ENCODE measurements at regions not wholly inside any gene's neighbourhood (a gene's known extent, or its start where the extent isn't known, plus 50 kb on each side); places are given as distances from the start of the nearest gene placed in this dataset.
A peak's percentile ranks its signal among the peaks of the same experiment; 100 is the strongest.

DNA sequence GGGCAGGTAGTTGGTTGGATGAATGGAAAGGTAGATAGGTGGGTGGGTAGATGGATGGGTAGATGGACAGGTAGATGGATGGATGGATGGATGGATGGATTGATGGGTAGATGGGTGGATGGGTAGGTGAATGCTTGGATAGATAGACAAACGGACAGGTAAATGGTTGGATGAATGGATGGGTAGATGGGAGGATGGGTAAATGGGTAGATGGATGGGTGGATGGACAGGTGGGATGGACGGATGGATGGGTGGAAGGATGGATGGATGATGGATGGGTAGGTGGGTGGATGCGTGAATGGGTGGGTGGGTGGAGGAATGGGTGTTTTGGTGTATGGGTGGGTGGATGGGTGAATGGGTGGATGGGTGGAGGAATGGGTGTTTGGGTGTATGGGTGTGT is 50.1 kb upstream of the ASAP2 start:
- no peak for FAIRE-seq
- DNase-seq (ENCODE audit: low spot score in 2 of 2), result no peak

DNA sequence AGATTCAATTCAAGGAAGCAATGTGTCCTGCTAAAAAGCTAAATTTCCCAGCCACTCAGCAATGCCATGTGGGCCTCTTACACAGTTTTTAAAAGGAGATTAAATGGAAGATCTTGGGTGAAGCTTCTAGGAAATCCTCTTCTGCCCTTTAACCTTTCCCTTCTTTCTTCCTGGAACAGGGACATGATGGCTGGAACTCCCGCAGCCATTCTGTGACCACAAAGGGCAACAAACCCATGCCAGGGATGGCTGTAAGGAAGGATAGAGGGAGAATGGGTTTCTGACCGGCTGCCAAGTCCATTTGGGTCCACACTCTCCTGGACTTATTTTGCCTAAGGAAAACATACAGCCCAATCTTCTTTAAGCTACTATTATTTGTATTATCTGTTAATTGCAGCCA is 52.6 kb upstream of the ASAP2 start:
- FAIRE-seq (no peak), DNase-seq (ENCODE audit: low spot score in 2 of 2) (no peak)

DNA sequence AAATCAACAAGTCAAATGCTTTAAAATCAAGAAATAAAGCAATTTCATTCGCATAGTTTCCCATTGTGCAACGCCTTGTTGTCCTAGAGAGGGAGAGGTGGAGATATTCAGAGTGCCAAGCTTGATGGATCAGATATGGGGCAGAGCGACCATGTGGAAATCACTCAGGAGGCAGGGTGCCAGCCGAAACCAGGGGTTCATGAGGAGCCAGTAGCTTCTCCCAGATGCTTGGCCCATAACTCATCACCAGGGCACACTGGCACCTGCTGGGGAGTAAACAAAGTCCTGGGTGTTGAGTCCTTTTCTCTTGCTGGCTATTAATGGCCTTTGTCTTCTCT is 53.0 kb upstream of the ASAP2 start:
- no peak for DNase-seq (ENCODE audit: low spot score in 2 of 2)
- no peak for FAIRE-seq

DNA sequence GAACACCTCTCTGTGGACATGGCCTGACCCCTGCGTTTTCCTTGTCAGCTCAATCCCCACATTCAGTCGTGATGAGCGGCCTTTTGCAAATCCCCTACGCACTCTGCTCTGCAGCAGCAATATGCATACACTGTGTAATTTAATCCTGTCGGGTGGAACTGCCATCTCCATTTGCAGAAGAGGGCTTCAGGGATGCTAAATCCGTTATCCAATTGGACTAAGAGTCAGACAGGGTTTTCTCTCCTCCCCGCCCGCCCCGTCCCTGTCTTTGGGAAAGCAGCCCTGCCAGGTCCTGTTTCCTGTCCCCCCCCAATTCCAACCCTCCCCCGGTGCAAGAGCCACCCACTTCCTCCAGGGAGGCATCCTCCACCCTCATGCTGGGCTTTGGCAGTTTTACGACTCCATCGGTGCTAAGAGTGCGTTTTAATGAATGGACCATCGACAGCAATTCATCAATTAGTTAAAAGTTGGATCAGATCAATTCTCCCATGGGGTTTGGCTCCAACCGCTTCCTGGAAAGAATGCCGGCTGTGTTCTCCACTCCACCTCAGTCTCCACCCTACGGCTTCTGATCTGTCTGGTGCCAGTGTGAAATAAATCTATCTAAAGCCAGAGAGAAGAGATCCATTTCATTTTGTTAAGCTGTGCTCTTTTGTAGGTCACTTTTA is 53.5 kb upstream of the ASAP2 start:
- FAIRE-seq, result no peak
- DNase-seq (ENCODE audit: low spot score in 2 of 2), result no peak

DNA sequence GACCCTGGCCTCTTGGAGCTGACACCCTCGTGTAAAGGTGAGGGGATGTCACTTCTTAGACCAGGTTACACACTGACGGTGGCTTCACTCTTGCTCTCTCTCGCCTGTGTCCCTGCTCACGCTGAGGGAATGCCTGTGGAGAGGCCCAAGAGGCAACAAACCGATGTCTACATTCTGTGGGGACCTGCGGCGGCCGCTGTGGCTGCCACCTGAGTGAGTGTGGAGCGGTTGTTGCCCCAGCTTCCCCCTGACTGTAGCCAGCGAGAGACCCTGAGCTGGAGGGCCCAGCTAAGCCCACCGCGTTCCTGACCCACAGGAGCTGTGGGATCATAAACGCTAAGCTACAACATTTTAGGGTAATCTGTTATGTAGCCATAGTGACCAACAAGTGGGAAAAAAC is 55.7 kb upstream of the ASAP2 start:
- no peak for FAIRE-seq

DNA sequence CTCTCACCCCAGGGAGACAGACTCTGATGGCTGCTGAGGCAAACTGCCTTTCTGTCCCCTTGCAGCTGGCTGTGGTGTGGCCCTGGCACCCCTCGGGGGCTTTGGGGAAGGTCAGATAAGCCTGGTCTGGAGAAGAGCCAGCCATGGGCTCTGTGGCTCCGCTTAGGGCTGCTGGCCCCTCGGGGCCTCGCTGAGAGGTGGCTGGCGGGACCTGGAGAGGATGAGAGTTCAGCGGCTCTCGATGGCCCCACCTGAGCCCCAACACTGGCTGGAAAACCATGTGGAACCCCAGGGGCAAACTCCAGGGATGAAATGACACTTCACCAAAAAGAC is 56.1 kb upstream of the ASAP2 start:
- FAIRE-seq, result no peak
- no peak for DNase-seq (ENCODE audit: low spot score in 2 of 2)

More for the DNA sequence above, 55.7 kb upstream of the ASAP2 start:
- DNase-seq (ENCODE audit: low spot score in 2 of 2), result no peak

DNA sequence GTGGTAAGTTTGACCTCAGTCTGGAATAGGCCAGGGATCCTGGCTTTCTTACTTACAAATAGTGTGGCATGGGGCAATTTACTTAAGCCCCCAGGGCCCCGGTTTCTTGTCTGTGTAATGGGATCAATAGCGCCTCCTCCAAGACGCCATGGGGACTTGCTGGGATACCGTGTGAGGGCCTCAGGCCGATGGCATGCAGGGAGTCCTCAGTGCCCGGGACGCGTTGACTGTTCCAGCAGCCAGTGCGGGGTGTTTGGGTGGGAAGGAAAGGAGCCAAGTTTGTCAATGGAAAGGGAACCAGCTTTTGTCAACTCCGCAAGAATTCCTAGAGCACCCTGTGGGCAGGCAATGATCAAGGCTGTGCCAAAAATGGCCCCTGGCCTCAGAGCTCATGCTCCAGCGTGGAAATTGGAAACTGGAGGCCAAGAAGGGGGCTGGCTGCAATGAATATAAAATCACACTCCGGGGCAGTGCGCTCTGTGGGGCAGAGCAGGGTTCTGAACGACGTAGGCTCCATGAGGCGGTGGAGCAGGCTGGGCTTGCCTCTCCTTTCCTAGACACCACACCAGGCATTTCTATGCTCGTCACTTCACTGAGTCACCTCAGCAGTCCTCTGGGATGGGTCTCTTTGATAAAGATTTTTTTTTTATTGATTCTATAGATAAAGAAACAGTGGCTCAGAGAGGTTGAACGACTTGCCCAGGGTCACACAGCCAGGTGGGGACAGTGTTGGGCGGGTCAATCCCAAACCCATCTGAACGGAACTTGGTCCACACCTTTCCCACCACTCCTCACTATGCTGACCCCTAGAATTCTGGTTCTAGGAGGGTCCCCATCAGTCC is 56.7 kb upstream of the ASAP2 start:
- FAIRE-seq, result no peak
- DNase-seq (ENCODE audit: low spot score in 2 of 2), result no peak

DNA sequence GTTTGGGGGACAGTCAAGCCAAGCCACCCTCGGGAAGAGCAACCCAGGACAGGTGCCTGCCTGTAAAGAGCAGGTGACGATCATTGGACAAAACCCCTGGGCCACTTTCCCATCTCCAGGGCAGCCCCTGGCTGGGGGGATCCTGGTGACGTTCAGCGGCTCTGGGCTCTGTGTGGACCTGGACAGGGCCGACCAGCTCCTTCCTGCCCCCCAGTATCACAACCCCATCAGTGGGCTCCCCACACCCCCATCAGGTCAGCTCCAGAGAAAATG is 57.3 kb upstream of the ASAP2 start:
- DNase-seq (ENCODE audit: low spot score in 2 of 2), result no peak
- FAIRE-seq, result no peak

DNA sequence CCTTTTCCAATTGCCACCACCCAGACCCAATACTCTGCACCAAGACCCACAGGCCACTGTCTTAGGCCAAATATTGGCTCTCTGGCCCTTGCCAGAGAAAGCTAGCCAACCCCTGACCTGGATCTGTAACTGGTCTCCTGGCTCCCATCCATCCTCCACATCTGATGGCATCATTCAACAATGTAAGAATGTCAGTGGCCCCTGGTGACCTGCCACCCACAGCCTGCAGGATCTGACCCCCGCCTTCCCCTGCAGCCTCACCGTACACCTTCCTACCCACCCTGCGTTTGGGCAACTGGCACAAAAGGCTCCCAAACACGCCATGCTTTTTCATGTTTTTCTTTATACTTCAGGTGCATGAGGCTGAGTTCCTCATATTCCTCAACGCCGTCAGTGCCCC is 60.0 kb upstream of the ASAP2 start:
- DNase-seq (ENCODE audit: low spot score in 2 of 2), result no peak
- no peak for FAIRE-seq

DNA sequence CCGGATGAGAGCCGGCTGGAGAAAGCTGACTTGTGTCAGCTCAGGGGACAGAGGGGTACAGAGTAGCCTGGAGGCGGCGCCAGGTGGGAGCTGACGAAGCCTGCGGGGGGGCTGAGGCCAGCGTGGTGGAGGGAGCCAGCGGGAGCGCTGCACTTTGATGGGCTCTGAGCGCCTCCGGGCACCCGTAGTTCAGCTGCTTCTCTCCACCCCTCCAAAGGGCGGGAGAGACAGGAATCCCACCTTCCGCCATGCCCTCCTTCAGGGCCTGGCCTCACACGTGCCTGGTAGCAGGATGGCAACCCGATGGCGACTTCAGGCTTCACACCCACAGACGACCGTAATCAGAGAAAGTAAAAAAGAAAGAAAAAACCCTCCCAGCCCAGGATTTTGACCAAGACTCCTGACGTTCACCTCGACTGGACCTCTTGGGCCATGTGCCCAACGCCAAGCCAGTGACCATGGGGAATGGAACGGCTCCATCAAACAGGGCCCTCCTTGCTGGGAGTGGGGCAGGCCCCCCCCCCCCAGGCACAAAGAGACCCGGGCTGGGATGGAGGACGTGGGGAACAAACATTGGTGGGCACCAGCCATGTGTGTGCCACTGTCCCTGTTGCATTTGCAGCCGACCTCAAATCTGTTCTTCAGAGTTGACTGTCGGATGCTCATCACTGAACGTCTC is 60.7 kb upstream of the ASAP2 start:
- no peak for DNase-seq (ENCODE audit: low spot score in 2 of 2)

DNA sequence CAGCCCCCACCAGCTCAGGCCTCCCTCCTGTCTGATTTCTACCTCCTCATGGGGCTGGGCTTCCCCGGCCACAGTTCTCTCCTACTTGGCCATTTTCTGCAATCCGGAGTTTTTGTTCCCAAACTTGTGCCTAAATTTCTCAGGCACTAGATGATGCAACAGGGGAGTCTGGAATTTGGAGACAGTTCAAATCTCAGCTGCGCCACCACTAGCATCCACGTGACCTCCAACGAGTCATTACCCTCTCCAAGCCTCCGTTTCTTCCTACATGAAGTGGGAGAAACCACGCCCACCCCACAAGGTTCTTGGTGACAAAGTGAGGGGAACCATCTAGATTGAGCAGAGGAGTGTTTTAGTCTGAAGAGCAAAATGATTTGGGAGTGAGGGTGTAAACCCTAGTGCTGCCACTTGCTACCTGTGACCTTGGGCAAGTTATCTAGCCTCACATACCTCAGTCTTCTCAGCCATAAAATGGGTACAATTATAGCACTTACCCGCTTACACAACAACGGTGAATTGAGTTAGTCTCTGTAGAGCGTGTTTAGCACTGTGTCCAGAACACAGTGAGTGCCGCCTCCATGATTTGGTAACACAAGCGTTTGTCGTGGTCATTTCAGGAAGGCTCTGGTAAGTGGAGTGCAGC is 61.4 kb upstream of the ASAP2 start:
- no peak for FAIRE-seq
- DNase-seq (ENCODE audit: low spot score in 2 of 2), result no peak

More for the DNA sequence above, 60.7 kb upstream of the ASAP2 start:
- FAIRE-seq, result no peak

DNA sequence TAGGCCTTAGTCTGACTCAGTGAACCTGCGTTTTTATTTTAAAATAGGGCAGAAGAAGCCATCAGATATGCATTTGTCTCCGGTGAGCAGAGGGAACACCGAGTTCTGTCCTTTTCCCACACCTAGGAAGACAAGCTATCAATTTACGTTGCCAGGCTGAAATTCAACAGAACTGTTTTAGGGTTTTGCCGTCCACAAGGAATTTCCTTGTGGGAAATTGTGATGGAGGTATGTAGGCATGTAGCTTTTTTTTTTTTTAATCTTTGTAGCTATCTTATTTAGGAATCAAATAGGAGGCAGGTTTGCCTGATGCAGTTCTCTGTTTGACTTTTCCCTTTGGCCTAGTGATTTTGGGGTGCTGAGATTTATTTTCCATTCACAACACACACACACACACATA is 62.0 kb upstream of the ASAP2 start:
- no peak for DNase-seq (ENCODE audit: low spot score in 2 of 2)
- no peak for FAIRE-seq

DNA sequence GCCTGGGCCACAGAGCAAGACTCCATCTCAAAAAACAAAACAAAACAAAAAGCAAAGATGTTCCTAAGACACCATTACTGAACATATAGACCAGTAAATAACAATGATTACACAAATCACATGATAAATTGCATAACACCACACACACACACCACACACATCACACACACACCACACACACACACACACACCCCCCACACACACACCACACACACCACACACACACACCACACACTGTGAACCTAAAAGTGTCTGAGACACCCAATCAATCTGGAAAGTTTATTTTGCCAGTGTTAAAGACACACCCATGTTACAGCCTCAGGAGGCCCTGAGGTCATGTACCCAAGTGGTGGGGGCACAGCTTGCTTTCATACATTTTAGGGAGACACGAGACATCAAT is 62.6 kb upstream of the ASAP2 start:
- FAIRE-seq, result no peak

DNA sequence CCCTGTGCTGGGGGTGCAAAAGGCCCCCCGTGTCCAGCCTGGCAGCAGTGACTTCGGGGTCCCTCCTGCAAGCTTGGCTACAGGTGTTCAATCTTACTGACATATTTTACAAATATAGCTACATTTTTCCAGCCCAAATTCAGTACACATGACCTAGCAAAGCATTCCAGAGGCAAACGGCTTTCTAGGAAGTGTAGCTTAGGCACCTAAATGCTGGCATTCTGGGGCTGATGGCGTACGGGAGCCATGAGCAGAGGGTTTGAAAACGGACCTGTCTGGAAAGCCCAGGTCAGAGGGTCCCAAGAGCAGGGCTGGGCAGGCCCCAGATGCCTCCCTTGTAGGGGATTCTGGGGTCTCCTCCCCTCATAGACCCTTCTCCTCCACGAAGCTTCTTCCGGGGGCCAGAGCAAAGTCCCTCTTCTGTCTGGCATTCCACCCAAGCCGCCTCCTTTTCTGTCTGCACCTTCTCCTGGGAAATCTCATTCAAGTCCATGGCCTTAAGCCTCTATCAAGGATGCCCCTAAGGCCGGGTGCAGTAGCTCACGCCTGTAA is 63.3 kb upstream of the ASAP2 start:
- FAIRE-seq, result no peak
- no peak for DNase-seq (ENCODE audit: low spot score in 2 of 2)

More for the DNA sequence above, 62.6 kb upstream of the ASAP2 start:
- DNase-seq (ENCODE audit: low spot score in 2 of 2), result no peak

DNA sequence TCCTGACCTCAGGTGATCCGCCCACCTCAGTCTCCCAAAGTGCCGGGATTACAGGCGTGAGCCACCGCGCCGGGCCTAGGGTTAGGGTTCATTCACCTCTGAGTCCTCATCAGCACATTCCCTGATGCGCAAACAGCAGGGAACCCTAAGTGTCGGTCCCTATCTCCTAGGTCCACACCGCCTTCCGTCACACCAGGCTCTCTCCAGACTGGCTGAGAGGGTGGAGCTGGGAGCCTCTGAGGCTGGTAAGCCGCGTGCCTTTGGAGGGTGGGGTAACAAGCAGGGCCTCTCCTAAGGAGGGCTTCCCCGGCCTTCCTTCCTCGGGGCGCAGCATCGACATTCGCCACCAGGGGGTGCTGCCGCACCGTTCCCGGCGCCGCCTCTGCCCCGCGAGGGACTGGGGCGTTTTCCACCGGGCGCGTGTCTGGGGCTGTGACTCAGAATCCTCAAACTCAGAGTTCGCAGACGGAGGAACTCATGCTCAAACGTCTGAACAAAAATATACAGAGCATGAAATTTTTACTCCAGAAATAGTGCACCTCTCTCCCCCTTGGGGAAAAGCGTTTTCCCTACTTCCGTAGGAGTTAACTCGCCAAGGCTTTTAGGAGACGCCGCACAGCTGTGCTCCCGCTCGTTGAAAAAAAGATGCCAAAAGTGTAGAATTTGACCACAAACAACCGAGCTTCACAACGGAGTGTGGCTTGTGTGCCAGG is 63.9 kb upstream of the ASAP2 start:
- FAIRE-seq (no peak), DNase-seq (ENCODE audit: low spot score in 2 of 2) (peak; percentile 63 to 87)

DNA sequence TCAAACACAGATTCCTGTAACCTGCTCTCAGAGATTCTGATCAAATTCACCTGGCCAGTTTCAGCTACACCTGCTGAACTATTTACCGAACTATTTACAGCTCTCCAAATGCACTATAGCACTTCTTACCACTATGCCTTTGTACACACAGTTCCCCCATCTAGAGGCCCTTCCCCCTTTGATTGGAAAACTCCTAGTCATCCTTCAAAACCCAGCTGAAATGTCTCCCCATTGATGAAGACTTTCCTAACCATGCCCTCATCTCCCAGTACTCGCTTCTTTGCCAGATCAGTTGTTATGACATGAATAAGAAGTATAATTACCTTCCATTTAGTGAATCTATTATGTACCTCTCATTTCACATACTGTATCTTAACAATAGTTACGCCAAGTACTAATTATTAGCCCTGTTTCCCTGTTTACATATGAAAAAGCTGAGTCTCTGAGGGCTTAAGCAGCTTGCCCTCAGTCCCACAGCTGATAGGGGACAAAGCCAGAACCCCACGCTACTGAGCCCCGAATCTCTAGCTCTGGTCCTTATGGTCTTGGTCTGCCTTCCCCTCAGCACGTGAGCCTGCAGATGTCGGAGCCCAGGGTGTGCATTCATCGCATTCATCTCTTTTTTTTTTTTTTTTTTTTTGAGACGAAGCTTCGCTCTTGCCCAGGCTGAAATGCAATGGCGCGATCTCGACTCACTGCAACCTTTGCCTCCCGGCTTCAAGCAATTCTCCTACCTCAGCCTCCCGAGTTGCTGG is 64.7 kb upstream of the ASAP2 start:
- DNase-seq (ENCODE audit: low spot score in 2 of 2), result no peak
- FAIRE-seq, result no peak

DNA sequence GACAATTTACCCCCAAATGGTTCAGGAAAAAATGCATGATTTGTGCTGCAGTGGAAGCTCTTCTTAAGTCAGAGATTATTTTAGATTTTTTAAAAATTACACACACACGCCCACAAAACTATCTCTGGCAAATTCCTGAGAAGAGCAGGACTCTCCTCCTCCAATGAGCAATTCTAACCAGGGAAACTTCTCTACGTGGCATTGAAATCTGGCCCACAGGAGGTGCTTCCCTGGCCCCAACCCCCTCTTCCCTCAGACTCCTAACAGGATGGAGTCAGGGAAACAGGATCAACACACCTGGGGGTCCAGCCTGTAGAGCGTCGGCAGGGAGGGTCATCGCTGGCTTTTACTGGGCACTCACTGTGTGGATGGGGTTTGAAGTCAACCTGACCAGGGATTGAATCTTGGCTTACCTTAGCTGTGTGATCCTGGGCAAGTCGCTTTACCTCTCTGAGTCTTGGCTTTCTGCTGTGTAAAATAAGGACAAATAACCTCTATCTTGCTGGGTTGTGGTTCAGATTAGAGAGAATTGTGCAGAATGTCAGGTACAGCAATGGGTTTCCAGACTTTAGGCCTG is 65.4 kb upstream of the ASAP2 start:
- FAIRE-seq (no peak), DNase-seq (ENCODE audit: low spot score in 2 of 2) (no peak)

DNA sequence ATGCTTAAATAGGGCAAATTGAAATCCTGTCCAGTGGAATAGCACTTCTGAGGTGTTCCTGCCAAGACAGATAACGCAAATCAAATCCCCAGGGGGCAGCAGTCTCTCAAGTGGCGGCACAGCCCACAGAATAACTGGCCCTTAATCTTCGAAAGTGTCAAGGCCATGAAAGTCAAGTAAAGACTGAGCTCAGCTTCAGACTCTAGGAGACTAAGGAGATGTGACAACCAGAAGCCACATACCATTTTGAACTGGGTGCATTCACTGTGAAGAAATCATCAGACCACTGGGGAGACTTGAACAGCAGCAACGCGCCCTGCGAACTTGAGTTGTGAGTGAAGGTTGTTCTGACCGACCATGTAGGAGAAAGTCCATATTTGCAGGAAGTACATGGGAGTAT is 66.0 kb upstream of the ASAP2 start:
- DNase-seq (ENCODE audit: low spot score in 2 of 2) (no peak), FAIRE-seq (no peak)
